ENCODE measurements at regions not wholly inside any gene's neighbourhood (a gene's known extent, or its start where the extent isn't known, plus 50 kb on each side); places are given as distances from the start of the nearest gene placed in this dataset.

DNA sequence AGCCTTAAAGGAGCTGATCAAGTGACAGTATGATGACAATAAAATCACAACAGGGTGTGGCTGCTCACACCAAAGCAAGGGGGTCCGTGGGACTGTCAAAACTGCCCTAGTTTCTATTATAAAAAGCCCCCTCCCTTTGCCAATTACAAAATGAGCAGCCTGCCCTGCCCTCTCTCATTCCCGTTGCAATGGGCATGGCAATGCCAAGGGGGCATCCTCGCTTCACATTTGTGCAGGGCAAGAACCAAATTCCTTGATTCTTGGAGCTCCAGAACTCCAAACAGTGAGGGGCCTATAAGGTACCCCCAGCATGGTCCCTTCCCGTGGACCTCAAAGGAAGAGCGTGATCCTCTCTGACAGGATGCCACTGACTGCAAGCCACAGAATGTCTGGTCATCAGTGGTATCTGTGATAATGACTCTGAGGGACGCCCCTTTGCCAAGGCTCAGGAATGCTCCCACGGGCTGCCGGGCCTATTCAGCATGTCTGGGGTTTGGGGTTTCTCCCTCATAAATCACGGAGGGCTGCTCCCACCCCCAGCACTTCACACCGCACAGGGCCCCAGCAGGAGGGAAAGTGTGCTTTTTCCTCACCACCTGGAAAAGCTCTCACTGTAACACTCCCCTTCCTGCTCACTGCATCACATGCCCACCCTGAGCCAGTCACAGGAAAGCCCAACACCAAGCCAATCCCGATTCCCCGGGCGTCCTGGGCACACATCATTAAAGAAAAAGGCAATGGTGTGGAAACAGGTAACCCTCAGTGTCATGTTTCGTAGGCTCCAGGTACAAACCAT, 105.1 kb upstream of the TRPM1 start:
- no peak for TF ChIP-seq JUND (IDR thresholded peaks at IDR 0.05; ENCODE audit: low read depth, low read length)
- no peak for TF ChIP-seq POLR2A (IDR thresholded peaks at IDR 0.05; ENCODE audit: low read depth, low read length)
- TF ChIP-seq MTA2 (IDR thresholded peaks at IDR 0.05; ENCODE audit: low read depth) = no peak
- TF ChIP-seq ZNF217 (IDR thresholded peaks at IDR 0.05) = no peak
- TF ChIP-seq KDM1A (IDR thresholded peaks at IDR 0.05; ENCODE audit: borderline replicate concordance) = no peak
- TF ChIP-seq, protein P1, sequence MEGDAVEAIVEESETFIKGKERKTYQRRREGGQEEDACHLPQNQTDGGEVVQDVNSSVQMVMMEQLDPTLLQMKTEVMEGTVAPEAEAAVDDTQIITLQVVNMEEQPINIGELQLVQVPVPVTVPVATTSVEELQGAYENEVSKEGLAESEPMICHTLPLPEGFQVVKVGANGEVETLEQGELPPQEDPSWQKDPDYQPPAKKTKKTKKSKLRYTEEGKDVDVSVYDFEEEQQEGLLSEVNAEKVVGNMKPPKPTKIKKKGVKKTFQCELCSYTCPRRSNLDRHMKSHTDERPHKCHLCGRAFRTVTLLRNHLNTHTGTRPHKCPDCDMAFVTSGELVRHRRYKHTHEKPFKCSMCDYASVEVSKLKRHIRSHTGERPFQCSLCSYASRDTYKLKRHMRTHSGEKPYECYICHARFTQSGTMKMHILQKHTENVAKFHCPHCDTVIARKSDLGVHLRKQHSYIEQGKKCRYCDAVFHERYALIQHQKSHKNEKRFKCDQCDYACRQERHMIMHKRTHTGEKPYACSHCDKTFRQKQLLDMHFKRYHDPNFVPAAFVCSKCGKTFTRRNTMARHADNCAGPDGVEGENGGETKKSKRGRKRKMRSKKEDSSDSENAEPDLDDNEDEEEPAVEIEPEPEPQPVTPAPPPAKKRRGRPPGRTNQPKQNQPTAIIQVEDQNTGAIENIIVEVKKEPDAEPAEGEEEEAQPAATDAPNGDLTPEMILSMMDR (IDR thresholded peaks at IDR 0.05 in 2 of 3, conservative IDR thresholded peaks at IDR 0.05 in 1 of 3; ENCODE audit: control insufficient read depth in 2 of 3, extremely low read depth in 1 of 3, insufficient read depth in 1 of 3, low read depth in 3 of 3, low read length in 3 of 3) = no peak
- TF ChIP-seq HCFC1 (IDR thresholded peaks at IDR 0.05; ENCODE audit: low read length) = no peak
